ENCODE measurements at regions not wholly inside any gene's neighbourhood (a gene's known extent, or its start where the extent isn't known, plus 50 kb on each side); places are given as distances from the start of the nearest gene placed in this dataset.

GRCh38 chr3:104989878-104990277 lies 376.8 kb upstream of the ALCAM start:
- no peak for DNase-seq

GRCh38 chr3:104990758-104991157 lies 376.0 kb upstream of the ALCAM start:
- DNase-seq: no peak

GRCh38 chr3:104992676-104993075 lies 374.0 kb upstream of the ALCAM start:
- DNase-seq: no peak

GRCh38 chr3:105006164-105006563 lies 360.5 kb upstream of the ALCAM start:
- DNase-seq: no peak

- DNase-seq: no peak
Observed at GRCh38 chr3:105013657-105014056, 353.1 kb upstream of the ALCAM start.

GRCh38 chr3:105014631-105015030 lies 352.1 kb upstream of the ALCAM start:
- no peak for DNase-seq

GRCh38 chr3:105022813-105023212 lies 343.9 kb upstream of the ALCAM start:
- no peak for DNase-seq

GRCh38 chr3:105030211-105030610 lies 336.5 kb upstream of the ALCAM start:
- DNase-seq: no peak

- DNase-seq: no peak
Observed at GRCh38 chr3:105032541-105032940, 334.2 kb upstream of the ALCAM start.

- DNase-seq: no peak
Observed at GRCh38 chr3:105033081-105033480, 333.6 kb upstream of the ALCAM start.

- no peak for DNase-seq
Observed at GRCh38 chr3:105039004-105039403, 327.7 kb upstream of the ALCAM start.

- no peak for DNase-seq
Observed at GRCh38 chr3:105040026-105040622, 326.6 kb upstream of the ALCAM start.

- no peak for DNase-seq
Observed at GRCh38 chr3:105042586-105042985, 324.1 kb upstream of the ALCAM start.

- no peak for DNase-seq
Observed at GRCh38 chr3:105051111-105051510, 315.6 kb upstream of the ALCAM start.

GRCh38 chr3:105051972-105052371 lies 314.7 kb upstream of the ALCAM start:
- DNase-seq: no peak

- DNase-seq: no peak
Observed at GRCh38 chr3:105062853-105063252, 303.9 kb upstream of the ALCAM start.

GRCh38 chr3:105065895-105066839 lies 300.5 kb upstream of the ALCAM start:
- DNase-seq: no peak

GRCh38 chr3:105067361-105067760 lies 299.3 kb upstream of the ALCAM start:
- DNase-seq: no peak

- no peak for DNase-seq
Observed at GRCh38 chr3:105077060-105077822, 289.5 kb upstream of the ALCAM start.

GRCh38 chr3:105083945-105084344 lies 282.8 kb upstream of the ALCAM start:
- no peak for DNase-seq

GRCh38 chr3:105085506-105085905 lies 281.2 kb upstream of the ALCAM start:
- no peak for DNase-seq

- no peak for DNase-seq
Observed at GRCh38 chr3:105093371-105094252, 273.1 kb upstream of the ALCAM start.

- no peak for DNase-seq
Observed at GRCh38 chr3:105094588-105094987, 272.1 kb upstream of the ALCAM start.

All from hematopoietic multipotent progenitor cell treated with erythropoietin and hydrocortisone succinate and interleukin-3 and kit ligand, for 8 days (in vitro differentiated cells).